ENCODE measurements at regions not wholly inside any gene's neighbourhood (a gene's known extent, or its start where the extent isn't known, plus 50 kb on each side); places are given as distances from the start of the nearest gene placed in this dataset.

DNA sequence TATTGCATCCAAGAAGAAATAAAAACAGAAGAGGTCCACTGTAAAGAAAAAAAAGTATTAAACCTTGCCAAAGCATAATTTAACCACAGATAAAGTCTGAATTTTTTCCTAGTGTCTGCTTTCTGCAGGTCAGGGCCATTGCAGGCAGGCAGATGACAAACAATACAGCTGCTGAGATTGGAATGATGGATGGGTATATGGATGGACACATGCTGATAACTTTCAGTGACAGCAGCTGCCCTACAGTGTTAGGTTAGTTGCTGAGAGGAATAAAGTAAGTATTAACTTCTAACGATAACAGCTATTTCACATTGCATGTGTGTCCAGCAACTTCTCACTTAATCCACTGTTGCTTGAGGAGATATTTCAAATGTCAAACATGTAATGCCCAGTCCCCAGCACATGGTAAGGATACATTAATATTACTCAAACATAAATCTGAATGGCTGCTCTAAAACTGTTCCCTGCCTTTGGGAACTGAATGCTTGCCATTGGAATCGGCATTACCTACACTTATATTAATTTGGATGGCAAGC is 515.3 kb downstream of the RMST start:
- H3K9me3 Mint-ChIP-seq: peaks cover 0 to 2% of the 10 kb centered on the region in 2 donors
- H3K36me3 Mint-ChIP-seq: no peaks in the 10 kb centered on the region
- WGBS (ENCODE audit: insufficient coverage): 100% methylated on average over 1 of the region's 2 CpGs
- TF ChIP-seq, protein P1, sequence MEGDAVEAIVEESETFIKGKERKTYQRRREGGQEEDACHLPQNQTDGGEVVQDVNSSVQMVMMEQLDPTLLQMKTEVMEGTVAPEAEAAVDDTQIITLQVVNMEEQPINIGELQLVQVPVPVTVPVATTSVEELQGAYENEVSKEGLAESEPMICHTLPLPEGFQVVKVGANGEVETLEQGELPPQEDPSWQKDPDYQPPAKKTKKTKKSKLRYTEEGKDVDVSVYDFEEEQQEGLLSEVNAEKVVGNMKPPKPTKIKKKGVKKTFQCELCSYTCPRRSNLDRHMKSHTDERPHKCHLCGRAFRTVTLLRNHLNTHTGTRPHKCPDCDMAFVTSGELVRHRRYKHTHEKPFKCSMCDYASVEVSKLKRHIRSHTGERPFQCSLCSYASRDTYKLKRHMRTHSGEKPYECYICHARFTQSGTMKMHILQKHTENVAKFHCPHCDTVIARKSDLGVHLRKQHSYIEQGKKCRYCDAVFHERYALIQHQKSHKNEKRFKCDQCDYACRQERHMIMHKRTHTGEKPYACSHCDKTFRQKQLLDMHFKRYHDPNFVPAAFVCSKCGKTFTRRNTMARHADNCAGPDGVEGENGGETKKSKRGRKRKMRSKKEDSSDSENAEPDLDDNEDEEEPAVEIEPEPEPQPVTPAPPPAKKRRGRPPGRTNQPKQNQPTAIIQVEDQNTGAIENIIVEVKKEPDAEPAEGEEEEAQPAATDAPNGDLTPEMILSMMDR (IDR thresholded peaks at IDR 0.05): no peak
- no peak overlapping the region for H3K4me3 ChIP-seq (ENCODE audit: low read length)
- no peaks in the 10 kb centered on the region for H3K4me1 Mint-ChIP-seq
- ATAC-seq (no peak), DNase-seq (no peak)
- H3K27me3 Mint-ChIP-seq (ENCODE audit: low read depth in 2 of 2): no peaks in the 10 kb centered on the region
- no peak overlapping the region for H3K27ac ChIP-seq (ENCODE audit: low read length)
- H3K27me3 ChIP-seq (ENCODE audit: control insufficient read depth, insufficient read depth, low read length): no peaks in the 10 kb centered on the region
- H3K9me3 ChIP-seq (ENCODE audit: control insufficient read depth, insufficient read depth, low read length): no peaks in the 10 kb centered on the region
- no peaks in the 10 kb centered on the region for H3K36me3 ChIP-seq (ENCODE audit: control insufficient read depth, insufficient read depth, low read length)
- no peak overlapping the region for H3K27ac Mint-ChIP-seq
- intact Hi-C loops (cut with micrococcal nuclease): no loop called here
- H3K4me1 ChIP-seq (ENCODE audit: control insufficient read depth, insufficient read depth, low read length): no peaks in the 10 kb centered on the region
- no peak overlapping the region for H3K4me3 Mint-ChIP-seq

DNA sequence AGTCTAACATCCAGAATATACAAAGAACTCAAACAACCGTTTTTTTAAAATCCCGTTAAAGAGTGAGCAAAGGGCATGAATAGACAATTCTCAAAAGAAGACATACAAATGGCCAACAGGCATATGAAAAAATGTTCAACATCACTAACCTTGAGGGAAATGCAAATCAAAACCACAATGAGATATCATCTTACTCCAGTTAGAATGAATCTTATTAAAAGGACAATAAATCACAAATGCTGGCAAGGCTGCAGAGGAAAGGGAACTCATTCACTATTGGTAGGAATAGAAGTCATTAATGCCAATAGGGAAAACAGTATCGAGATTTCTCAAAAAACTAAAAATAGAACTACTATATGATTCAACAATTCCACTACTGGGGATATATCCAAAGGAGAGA is 520.1 kb downstream of the RMST start:
- no peaks in the 10 kb centered on the region for H3K9me3 ChIP-seq (ENCODE audit: control insufficient read depth, insufficient read depth, low read length)
- DNase-seq (no peak), ATAC-seq (no peak)
- Mint-ChIP-seq H3K4me1 (no peaks in the 10 kb centered on the region), H3K4me3 (no peak overlapping the region), H3K27me3 (ENCODE audit: low read depth in 2 of 2) (no peaks in the 10 kb centered on the region), H3K36me3 (no peaks in the 10 kb centered on the region), H3K9me3 (peaks cover 2% of the 10 kb centered on the region in 2 donors), H3K27ac (no peak overlapping the region)
- no peaks in the 10 kb centered on the region for H3K4me1 ChIP-seq (ENCODE audit: control insufficient read depth, insufficient read depth, low read length)
- H3K27me3 ChIP-seq (ENCODE audit: control insufficient read depth, insufficient read depth, low read length): no peaks in the 10 kb centered on the region
- no peak overlapping the region for H3K4me3 ChIP-seq (ENCODE audit: low read length)
- H3K36me3 ChIP-seq (ENCODE audit: control insufficient read depth, insufficient read depth, low read length): no peaks in the 10 kb centered on the region
- 95% methylated on average over 2 of the region's 3 CpGs for WGBS (ENCODE audit: insufficient coverage)
- no peak overlapping the region for H3K27ac ChIP-seq (ENCODE audit: low read length)
- TF ChIP-seq, protein P1 (IDR thresholded peaks at IDR 0.05): no peak
- intact Hi-C loops (cut with micrococcal nuclease): no loop called here

DNA sequence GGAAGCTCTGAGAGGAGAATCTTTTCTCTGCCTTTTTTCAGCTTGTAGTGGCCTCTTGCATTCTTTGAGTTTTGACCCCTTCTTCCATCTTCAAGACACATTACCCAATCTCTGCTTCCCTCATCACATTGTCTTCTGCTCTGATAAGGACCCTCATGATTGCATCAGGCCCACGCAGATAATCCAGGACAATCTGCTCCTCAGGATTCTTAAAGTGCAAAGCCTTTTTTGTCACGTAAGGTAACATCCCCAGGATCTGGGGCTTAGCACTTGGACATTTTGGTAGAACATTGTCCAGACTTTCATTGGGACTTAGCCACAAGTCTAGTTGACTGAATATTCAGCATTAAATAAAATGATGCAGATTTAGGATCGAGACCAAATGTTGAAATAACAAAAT is 521.2 kb downstream of the RMST start:
- TF ChIP-seq, protein P1 (IDR thresholded peaks at IDR 0.05): no peak
- Histone ChIP-seq H3K4me3 (ENCODE audit: low read length) (no peak overlapping the region), H3K27me3 (ENCODE audit: control insufficient read depth, insufficient read depth, low read length) (no peaks in the 10 kb centered on the region), H3K36me3 (ENCODE audit: control insufficient read depth, insufficient read depth, low read length) (no peaks in the 10 kb centered on the region), H3K9me3 (ENCODE audit: control insufficient read depth, insufficient read depth, low read length) (no peaks in the 10 kb centered on the region), H3K27ac (ENCODE audit: low read length) (no peak overlapping the region), H3K4me1 (ENCODE audit: control insufficient read depth, insufficient read depth, low read length) (no peaks in the 10 kb centered on the region)
- intact Hi-C loops (cut with micrococcal nuclease): no loop called here
- ATAC-seq (no peak), DNase-seq (no peak)
- Mint-ChIP-seq H3K4me1 (no peaks in the 10 kb centered on the region), H3K27me3 (ENCODE audit: low read depth in 2 of 2) (no peaks in the 10 kb centered on the region), H3K4me3 (no peak overlapping the region), H3K27ac (no peak overlapping the region), H3K36me3 (no peaks in the 10 kb centered on the region), H3K9me3 (peaks cover 4 to 5% of the 10 kb centered on the region in 2 donors)
- WGBS (ENCODE audit: insufficient coverage): 86% methylated on average over 3 of the region's 3 CpGs

DNA sequence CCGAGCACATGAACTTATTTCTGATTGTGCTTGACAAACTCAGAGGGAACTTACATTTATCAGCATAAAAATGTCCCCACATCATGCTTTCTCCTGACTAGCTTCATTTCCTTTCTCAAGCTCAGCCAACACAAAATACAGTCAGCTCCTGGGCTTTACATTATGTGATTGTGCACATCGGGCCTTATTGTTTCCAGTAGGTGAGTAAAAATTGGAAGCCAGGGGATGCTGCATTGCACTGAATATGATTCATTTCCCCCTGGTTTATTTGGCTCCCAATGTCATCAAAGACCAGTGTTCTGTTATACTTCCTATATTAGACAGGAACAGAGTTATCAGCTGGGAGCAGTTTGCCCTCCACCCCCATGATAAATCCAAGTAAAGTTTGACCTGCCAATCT is 521.8 kb downstream of the RMST start:
- H3K27ac ChIP-seq (ENCODE audit: low read length): no peak overlapping the region
- TF ChIP-seq, protein P1 (IDR thresholded peaks at IDR 0.05): no peak
- no peaks in the 10 kb centered on the region for H3K36me3 ChIP-seq (ENCODE audit: control insufficient read depth, insufficient read depth, low read length)
- intact Hi-C loops (cut with micrococcal nuclease): no loop called here
- WGBS (ENCODE audit: insufficient coverage): 62% methylated on average over 2 of the region's 2 CpGs
- Mint-ChIP-seq H3K9me3 (peaks cover 4 to 5% of the 10 kb centered on the region in 2 donors), H3K36me3 (no peaks in the 10 kb centered on the region), H3K27me3 (ENCODE audit: low read depth in 2 of 2) (no peaks in the 10 kb centered on the region), H3K4me3 (no peak overlapping the region), H3K4me1 (no peaks in the 10 kb centered on the region), H3K27ac (no peak overlapping the region)
- no peaks in the 10 kb centered on the region for H3K27me3 ChIP-seq (ENCODE audit: control insufficient read depth, insufficient read depth, low read length)
- no peak for ATAC-seq
- H3K9me3 ChIP-seq (ENCODE audit: control insufficient read depth, insufficient read depth, low read length): no peaks in the 10 kb centered on the region
- DNase-seq: no peak
- no peak overlapping the region for H3K4me3 ChIP-seq (ENCODE audit: low read length)
- no peaks in the 10 kb centered on the region for H3K4me1 ChIP-seq (ENCODE audit: control insufficient read depth, insufficient read depth, low read length)
